Loucy (cell line): ENCODE measurements at regions not wholly inside any gene's neighbourhood (a gene's known extent, or its start where the extent isn't known, plus 50 kb on each side); places are given as distances from the start of the nearest gene placed in this dataset.

Experiments
- H2AFZ ChIP-seq: fragments of 200-600 bp; sonication (generic); 2 replicates; pipeline ENCODE4 v1.6.0; 2016; ENCODE audit warnings: antibody characterized with exemption, mild to moderate bottlenecking, low read length, moderate library complexity
- H3F3A ChIP-seq: fragments of 200-600 bp; 2 replicates; pipeline ENCODE4 v1.6.0; 2016; ENCODE audit warnings: antibody characterized with exemption, low read depth, mild to moderate bottlenecking
- H3K27me3 ChIP-seq: fragments of 200-600 bp; sonication (generic); 2 replicates; pipeline ENCODE4 v1.6.1; 2014; ENCODE audit warnings: low read length, mild to moderate bottlenecking; ENCODE audit not compliant: insufficient read depth, poor library complexity, severe bottlenecking
- H3K36me3 ChIP-seq: fragments of 200-600 bp; sonication (generic); 2 replicates; pipeline ENCODE4 v1.6.1; 2016; ENCODE audit warnings: low read length; ENCODE audit not compliant: insufficient read depth
- H3K4me1 ChIP-seq: fragments of 200-600 bp; sonication (generic); 2 replicates; pipeline ENCODE4 v1.5.1; 2014; ENCODE audit warnings: low read length, mild to moderate bottlenecking; ENCODE audit not compliant: insufficient read depth, poor library complexity, severe bottlenecking
- H3K4me2 ChIP-seq: fragments of 200-600 bp; sonication (generic); 2 replicates; pipeline ENCODE4 v1.6.0; 2014; ENCODE audit warnings: antibody characterized with exemption, low read length, low read depth, mild to moderate bottlenecking; ENCODE audit not compliant: poor library complexity, severe bottlenecking
- H3K4me3 ChIP-seq: fragments of 200-600 bp; sonication (generic); 2 replicates; pipeline ENCODE4 v1.5.1; 2014; ENCODE audit warnings: low read length, mild to moderate bottlenecking, mixed read lengths; ENCODE audit not compliant: poor library complexity, severe bottlenecking
- H3K79me2 ChIP-seq: fragments of 200-600 bp; sonication (generic); 2 replicates; pipeline ENCODE4 v1.6.1; 2014; ENCODE audit warnings: low read length; ENCODE audit not compliant: insufficient read depth
- H3K9ac ChIP-seq: fragments of 200-600 bp; sonication (generic); 2 replicates; pipeline ENCODE4 v1.6.0; 2014; ENCODE audit warnings: mild to moderate bottlenecking, low read depth, low read length, moderate library complexity; ENCODE audit not compliant: poor library complexity, severe bottlenecking
- H3K9me2 ChIP-seq: fragments of 200-600 bp; sonication (generic); replicated peaks from 2 replicates; pipeline ENCODE4 v1.6.1; 2016; ENCODE audit warnings: low read depth, low read length, mixed read lengths
- H3K9me3 ChIP-seq: fragments of 200-600 bp; sonication (generic); 2 replicates; pipeline ENCODE4 v1.6.1; 2014; ENCODE audit warnings: mild to moderate bottlenecking, antibody characterized with exemption, low read length, low read depth; ENCODE audit not compliant: insufficient read depth
- H4K20me1 ChIP-seq: fragments of 200-600 bp; sonication (generic); 2 replicates; pipeline ENCODE4 v1.6.0; 2014; ENCODE audit warnings: antibody characterized with exemption, low read length, mild to moderate bottlenecking; ENCODE audit not compliant: insufficient read depth, poor library complexity, severe bottlenecking
- CTCF ChIP-seq: fragments of 200-600 bp; sonication (generic); conservative IDR thresholded peaks from 2 replicates; pipeline ENCODE4 v1.5.1; 2014; ENCODE audit warnings: mild to moderate bottlenecking, antibody characterized with exemption, low read length
- EZH2phosphoT487 ChIP-seq: fragments of 200-600 bp; IDR thresholded peaks from 2 replicates; pipeline ENCODE4 v1.6.1; 2018; ENCODE audit warnings: antibody characterized with exemption, mild to moderate bottlenecking, moderate library complexity, borderline replicate concordance

GRCh38 chr10:2351566-2351965, 614.2 kb upstream of the ADARB2 start:
- Histone ChIP-seq H3K4me2 (no peak overlapping the region), H3K4me1 (no peaks in the 10 kb centered on the region)

GRCh38 chr10:2342206-2342605, 604.9 kb upstream of the ADARB2 start:
- no peaks in the 10 kb centered on the region for H3K27me3 ChIP-seq
- H3K4me1 ChIP-seq = no peaks in the 10 kb centered on the region
- H3K79me2 ChIP-seq = no peaks in the 10 kb centered on the region
- TF ChIP-seq CTCF (no peak), EZH2phosphoT487 (no peak)
- H3K4me2 ChIP-seq = no peak overlapping the region
- no peak overlapping the region for H3K4me3 ChIP-seq
- H3K9me3 ChIP-seq = no peaks in the 10 kb centered on the region
- no peaks in the 10 kb centered on the region for H3K9me2 ChIP-seq
- no peaks in the 10 kb centered on the region for H4K20me1 ChIP-seq
- H3K36me3 ChIP-seq = no peaks in the 10 kb centered on the region
- no peak overlapping the region for H3K9ac ChIP-seq
- H2AFZ ChIP-seq = no peak overlapping the region
- H3F3A ChIP-seq = no peaks in the 10 kb centered on the region

More at GRCh38 chr10:2351566-2351965, 614.2 kb upstream of the ADARB2 start:
- H3K9ac ChIP-seq = no peak overlapping the region
- no peaks in the 10 kb centered on the region for H3K9me2 ChIP-seq
- no peaks in the 10 kb centered on the region for H3K27me3 ChIP-seq
- TF ChIP-seq EZH2phosphoT487 (no peak), CTCF (no peak)
- H3K36me3 ChIP-seq = no peaks in the 10 kb centered on the region
- no peaks in the 10 kb centered on the region for H3K79me2 ChIP-seq
- H3F3A ChIP-seq = no peaks in the 10 kb centered on the region
- H3K9me3 ChIP-seq = no peaks in the 10 kb centered on the region
- no peaks in the 10 kb centered on the region for H4K20me1 ChIP-seq
- H3K4me3 ChIP-seq = no peak overlapping the region
- no peak overlapping the region for H2AFZ ChIP-seq

GRCh38 chr10:2340831-2341647, 603.7 kb upstream of the ADARB2 start:
- no peaks in the 10 kb centered on the region for H3K36me3 ChIP-seq
- no peaks in the 10 kb centered on the region for H4K20me1 ChIP-seq
- TF ChIP-seq EZH2phosphoT487 = no peak
- no peak for TF ChIP-seq CTCF
- H3F3A ChIP-seq = no peaks in the 10 kb centered on the region
- no peak overlapping the region for H3K4me2 ChIP-seq
- H3K9ac ChIP-seq = no peak overlapping the region
- H3K4me3 ChIP-seq = no peak overlapping the region
- H3K79me2 ChIP-seq = no peaks in the 10 kb centered on the region
- H3K9me3 ChIP-seq = no peaks in the 10 kb centered on the region
- H2AFZ ChIP-seq = no peak overlapping the region
- H3K27me3 ChIP-seq = no peaks in the 10 kb centered on the region
- H3K9me2 ChIP-seq = no peaks in the 10 kb centered on the region
- no peaks in the 10 kb centered on the region for H3K4me1 ChIP-seq
